HCT116 (cell line): ENCODE measurements at regions not wholly inside any gene's neighbourhood (a gene's known extent, or its start where the extent isn't known, plus 50 kb on each side); places are given as distances from the start of the nearest gene placed in this dataset.

Source experiments
- ATAC-seq: fragments of 200-7000 bp; cut with Tn5 transposase; 2 replicates; pipeline ENCODE4 v1.9.1; 2020; ENCODE audit warnings: mild to moderate bottlenecking, moderate library complexity
- BruUV-seq: library from RNA; stranded (reverse); fragments of 400-500 nt; replicated peaks from 2 replicates; lab custom pipeline; 2021; lab: Mats Ljungman, UMichigan
- CTCF ChIA-PET: fragments of 300-600 bp; sonication (Branson Sonifier 250); formaldehyde crosslinking; loops from one replicate; lab custom pipeline; 2021; ENCODE audit warnings: antibody characterized with exemption; lab: Charles Lee
- POLR2A ChIA-PET: fragments of 300-600, 350-600 bp; sonication (Branson Sonifier 250); formaldehyde crosslinking; loops from one replicate; lab custom pipeline; 2021; ENCODE audit warnings: antibody characterized with exemption; lab: Charles Lee
- RAD21 ChIA-PET, 2 experiments: fragments of 300-600 bp; sonication (Branson Sonifier 250); formaldehyde crosslinking; loops; one replicate each; lab custom pipeline; 2023; ENCODE audit warnings: low total read pairs in 2 of 2; ENCODE audit not compliant: uncharacterized antibody in 2 of 2, unreplicated experiment in 2 of 2, low non-redundant PET in 1 of 2; lab: Charles Lee
- DNase-seq: peaks from one replicate; pipeline ENCODE4 v3.0.0-alpha.2; 2010; ENCODE audit warnings: low read depth, low spot score
- H2AFZ ChIP-seq: fragments of 200-600 bp; shearing (Covaris generic), sonication (generic); 2 replicates; pipeline ENCODE4 v1.6.1; 2017; ENCODE audit warnings: low read depth, mixed run types, mixed read lengths, antibody characterized with exemption, low read length; ENCODE audit not compliant: poor library complexity, severe bottlenecking
- H3K27ac ChIP-seq: 2 replicates; pipeline ENCODE4 v1.5.1; 2012; ENCODE audit warnings: low read depth, low read length
- H3K27me3 ChIP-seq: fragments of 200-600 bp; sonication (generic); 2 replicates; pipeline ENCODE4 v1.6.1; 2016; ENCODE audit warnings: mixed run types, low read length, mixed read lengths; ENCODE audit not compliant: insufficient read depth
- H3K36me3 ChIP-seq, 2 experiments: fragments of 200-500 bp in 1 of 2; fragments of 200-600 bp in 1 of 2; sonication (Bioruptor generic) in 1 of 2; sonication (generic) in 1 of 2; 2 replicates each; pipeline versions ENCODE4 v1.5.1 to v1.6.1; 2014 to 2016; ENCODE audit warnings: low read length in 2 of 2, inconsistent platforms in 1 of 2, mixed read lengths in 1 of 2, mixed run types in 1 of 2; ENCODE audit not compliant: insufficient read depth in 2 of 2, control insufficient read depth in 1 of 2
- H3K4me1 ChIP-seq, 2 experiments: fragments of 200-600 bp in 1 of 2; sonication (generic) in 1 of 2; 2 replicates each; pipeline versions ENCODE4 v1.5.1 to v1.6.1; 2012 to 2017; ENCODE audit warnings: low read length in 2 of 2, inconsistent platforms in 1 of 2, mild to moderate bottlenecking in 1 of 2, mixed read lengths in 1 of 2, mixed run types in 1 of 2, moderate library complexity in 1 of 2; ENCODE audit not compliant: insufficient read depth in 2 of 2, control insufficient read depth in 1 of 2
- H3K4me2 ChIP-seq: fragments of 200-600 bp; sonication (generic); 2 replicates; pipeline ENCODE4 v1.6.1; 2017; ENCODE audit warnings: mixed run types, low read length, mixed read lengths
- H3K4me3 ChIP-seq, 2 experiments: fragments of 200-600 bp in 1 of 2; sonication (generic) in 1 of 2; replicated peaks in 1 of 2; 2 replicates each; pipeline ENCODE4 v1.5.1; 2011 to 2016; ENCODE audit warnings: low read length in 2 of 2, control low read depth in 1 of 2, low read depth in 1 of 2, mild to moderate bottlenecking in 1 of 2, mixed read lengths in 1 of 2, mixed run types in 1 of 2
- H3K79me2 ChIP-seq: fragments of 200-600 bp; sonication (generic); 2 replicates; pipeline ENCODE4 v1.6.1; 2017; ENCODE audit warnings: mild to moderate bottlenecking, mixed run types, low read length, moderate library complexity, mixed read lengths; ENCODE audit not compliant: insufficient read depth
- H3K9ac ChIP-seq: fragments of 200-600 bp; sonication (generic); 2 replicates; pipeline ENCODE4 v1.6.1; 2016; ENCODE audit warnings: low read length, mixed read lengths
- H3K9me2 ChIP-seq: fragments of 200-600 bp; sonication (generic), shearing (Covaris generic); 2 replicates; pipeline ENCODE4 v1.6.1; 2017; ENCODE audit warnings: mixed run types, mild to moderate bottlenecking, moderate library complexity; ENCODE audit not compliant: insufficient read depth
- H3K9me3 ChIP-seq, 2 experiments: fragments of 200-500 bp in 1 of 2; fragments of 200-600 bp in 1 of 2; sonication (Bioruptor generic) in 1 of 2; sonication (generic) in 1 of 2; 2 replicates each; pipeline ENCODE4 v1.6.1; 2014 to 2017; ENCODE audit warnings: low read length in 2 of 2, mixed read lengths in 2 of 2, inconsistent platforms in 1 of 2, low read depth in 1 of 2, mild to moderate bottlenecking in 1 of 2, mixed run types in 1 of 2, moderate library complexity in 1 of 2; ENCODE audit not compliant: control insufficient read depth in 1 of 2, insufficient read depth in 1 of 2
- H4K20me1 ChIP-seq: fragments of 200-600 bp; sonication (generic), shearing (Covaris generic); 2 replicates; pipeline ENCODE4 v1.6.1; 2017; ENCODE audit warnings: mixed run types, mild to moderate bottlenecking, moderate library complexity; ENCODE audit not compliant: insufficient read depth
- CBX3 ChIP-seq: IDR thresholded peaks from 2 replicates; pipeline ENCODE4 v1.6.1; 2012; ENCODE audit warnings: low read depth
- CEBPB ChIP-seq: IDR thresholded peaks from 2 replicates; pipeline ENCODE4 v1.6.1; 2012; ENCODE audit warnings: low read depth
- JUND ChIP-seq: IDR thresholded peaks from 2 replicates; pipeline ENCODE4 v1.6.1; 2012
- RAD21 ChIP-seq: IDR thresholded peaks from 2 replicates; pipeline ENCODE4 v1.6.1; 2012; ENCODE audit warnings: low read depth, mild to moderate bottlenecking
- SP1 ChIP-seq: IDR thresholded peaks from 2 replicates; pipeline ENCODE4 v1.6.1; 2012; ENCODE audit warnings: low read depth
- intact Hi-C: fragments of 100-400 bp; cut with micrococcal nuclease; formaldehyde crosslinking; loops from 2 replicates; pipeline ENCODE4 v1.10.0; 2022
- TF ChIP-seq, protein P1 (sequence below): IDR thresholded peaks from 2 replicates; pipeline ENCODE4 v1.6.1; 2012
- TF ChIP-seq, protein P2 (sequence below), 3 experiments: fragments of 200-600 bp in 1 of 3; sonication (generic) in 1 of 3; IDR thresholded peaks in 2 of 3; conservative IDR thresholded peaks in 1 of 3; 2 replicates each; pipeline ENCODE4 v1.5.1; 2012 to 2017; ENCODE audit warnings: low read depth in 2 of 3, low read length in 2 of 3, antibody characterized with exemption in 1 of 3, borderline replicate concordance in 1 of 3, control low read depth in 1 of 3, mild to moderate bottlenecking in 1 of 3, mixed read lengths in 1 of 3, mixed run types in 1 of 3, moderate library complexity in 1 of 3; ENCODE audit not compliant: insufficient read depth in 1 of 3
- TF ChIP-seq, protein P3 (sequence below): IDR thresholded peaks from 2 replicates; pipeline ENCODE4 v1.6.1; 2011; ENCODE audit warnings: mild to moderate bottlenecking, low read length, moderate library complexity; ENCODE audit not compliant: insufficient replicate concordance; ENCODE audit errors: extremely low read depth

DNA sequence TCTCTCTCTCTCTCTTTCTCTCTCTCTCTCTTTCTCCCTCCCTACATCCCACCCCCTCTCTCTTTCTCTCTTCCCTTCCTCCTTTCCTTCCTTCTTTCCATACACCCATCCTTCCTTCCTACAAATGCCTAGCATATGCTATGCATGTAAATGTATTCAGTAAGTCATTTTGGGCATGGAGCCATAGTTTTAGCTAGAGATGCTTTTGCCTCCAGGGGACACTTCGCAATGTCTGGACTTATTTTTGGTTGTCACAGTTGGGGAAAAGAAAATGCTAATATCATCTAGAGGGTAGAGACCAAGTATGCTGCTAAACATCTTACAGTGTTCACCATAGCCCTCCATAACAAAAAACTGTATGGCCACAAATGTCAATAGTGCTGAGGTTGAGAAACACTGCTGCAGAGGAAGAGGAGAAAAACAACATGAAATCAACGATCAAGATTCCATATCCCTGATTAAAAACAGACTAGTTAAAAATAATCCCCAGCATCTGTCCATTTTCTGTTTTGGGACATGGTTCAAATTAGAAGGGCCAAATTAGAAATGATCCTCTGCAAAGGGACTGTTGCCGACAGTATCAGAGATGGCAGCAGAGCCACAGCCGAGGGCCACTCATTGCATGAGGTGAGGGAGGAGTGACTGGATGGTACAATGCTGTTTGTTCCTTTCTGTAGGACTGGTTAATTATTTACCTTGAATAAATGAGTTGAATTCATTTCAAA, 152.7 kb downstream of the SH3BGRL2 start:
- no peak overlapping the region for H2AFZ ChIP-seq
- H3K36me3 ChIP-seq = no peaks in the 10 kb centered on the region
- POLR2A ChIA-PET = no interaction called here
- H3K4me3 ChIP-seq = no peak overlapping the region
- RAD21 ChIA-PET = no interaction called here
- H3K27ac ChIP-seq = no peak overlapping the region
- no peaks in the 10 kb centered on the region for H3K79me2 ChIP-seq
- no peak overlapping the region for H3K9ac ChIP-seq
- intact Hi-C loops = no loop called here
- DNase-seq (no peak), ATAC-seq (no peak)
- H3K4me1 ChIP-seq = no peaks in the 10 kb centered on the region
- H3K9me2 ChIP-seq = no peaks in the 10 kb centered on the region
- H3K9me3 ChIP-seq = no peaks in the 10 kb centered on the region
- TF ChIP-seq SP1 = no peak
- TF ChIP-seq RAD21 = no peak
- TF ChIP-seq, protein P1, sequence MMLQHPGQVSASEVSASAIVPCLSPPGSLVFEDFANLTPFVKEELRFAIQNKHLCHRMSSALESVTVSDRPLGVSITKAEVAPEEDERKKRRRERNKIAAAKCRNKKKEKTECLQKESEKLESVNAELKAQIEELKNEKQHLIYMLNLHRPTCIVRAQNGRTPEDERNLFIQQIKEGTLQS = no peak
- TF ChIP-seq, protein P2, sequence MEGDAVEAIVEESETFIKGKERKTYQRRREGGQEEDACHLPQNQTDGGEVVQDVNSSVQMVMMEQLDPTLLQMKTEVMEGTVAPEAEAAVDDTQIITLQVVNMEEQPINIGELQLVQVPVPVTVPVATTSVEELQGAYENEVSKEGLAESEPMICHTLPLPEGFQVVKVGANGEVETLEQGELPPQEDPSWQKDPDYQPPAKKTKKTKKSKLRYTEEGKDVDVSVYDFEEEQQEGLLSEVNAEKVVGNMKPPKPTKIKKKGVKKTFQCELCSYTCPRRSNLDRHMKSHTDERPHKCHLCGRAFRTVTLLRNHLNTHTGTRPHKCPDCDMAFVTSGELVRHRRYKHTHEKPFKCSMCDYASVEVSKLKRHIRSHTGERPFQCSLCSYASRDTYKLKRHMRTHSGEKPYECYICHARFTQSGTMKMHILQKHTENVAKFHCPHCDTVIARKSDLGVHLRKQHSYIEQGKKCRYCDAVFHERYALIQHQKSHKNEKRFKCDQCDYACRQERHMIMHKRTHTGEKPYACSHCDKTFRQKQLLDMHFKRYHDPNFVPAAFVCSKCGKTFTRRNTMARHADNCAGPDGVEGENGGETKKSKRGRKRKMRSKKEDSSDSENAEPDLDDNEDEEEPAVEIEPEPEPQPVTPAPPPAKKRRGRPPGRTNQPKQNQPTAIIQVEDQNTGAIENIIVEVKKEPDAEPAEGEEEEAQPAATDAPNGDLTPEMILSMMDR (IDR thresholded peaks at IDR 0.05 in 2 of 3, conservative IDR thresholded peaks at IDR 0.05 in 1 of 3; ENCODE audit: borderline replicate concordance in 1 of 3, insufficient read depth in 1 of 3, low read depth in 2 of 3, low read length in 2 of 3) = no peak
- BruUV-seq = no TSS peak
- H3K27me3 ChIP-seq = no peaks in the 10 kb centered on the region
- H3K4me2 ChIP-seq = no peak overlapping the region
- CTCF ChIA-PET = no interaction called here
- H4K20me1 ChIP-seq = no peaks in the 10 kb centered on the region

DNA sequence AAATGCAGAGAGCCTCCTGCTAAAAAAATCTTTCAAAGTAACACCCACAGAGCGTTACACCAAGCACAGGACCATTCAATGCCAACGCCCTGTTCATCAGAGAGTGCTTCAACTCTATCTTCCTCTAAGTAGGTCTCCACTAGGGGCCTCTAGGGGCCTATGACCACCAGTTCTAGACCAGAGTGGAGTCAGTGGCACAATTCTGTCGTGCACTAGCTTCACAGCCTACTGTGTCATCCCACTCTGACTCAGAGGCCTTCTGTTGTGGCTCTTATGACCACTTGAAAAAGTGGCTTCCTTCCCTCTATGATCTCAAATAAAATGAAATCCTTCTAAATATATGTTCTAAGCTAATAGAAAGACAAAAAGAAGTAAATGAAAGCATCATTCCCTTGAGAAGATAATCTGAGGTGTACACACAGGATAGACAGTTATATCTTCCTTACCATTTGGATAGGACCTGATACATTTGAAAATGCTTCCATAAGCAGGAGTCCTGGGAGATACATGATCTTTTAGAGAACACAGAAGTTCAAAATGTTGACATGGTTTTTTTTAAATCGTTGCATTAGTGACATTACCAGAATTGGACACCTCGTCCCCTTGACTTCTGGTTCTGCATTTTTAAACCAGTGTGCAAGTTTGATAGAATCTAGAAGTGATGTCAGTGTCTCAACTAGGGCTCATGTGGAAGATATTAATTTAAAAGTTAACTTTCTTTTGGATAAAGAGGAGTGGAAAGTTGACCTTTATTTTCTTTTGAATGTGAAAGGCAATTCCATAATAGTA, 151.9 kb downstream of the SH3BGRL2 start:
- intact Hi-C loops = no loop called here
- ChIA-PET RAD21 (no interaction called here), POLR2A (no interaction called here)
- no peak overlapping the region for H2AFZ ChIP-seq
- DNase-seq = no peak
- no peak for TF ChIP-seq SP1
- TF ChIP-seq JUND = no peak
- TF ChIP-seq CBX3 = no peak
- TF ChIP-seq CEBPB = no peak
- TF ChIP-seq, protein P3, sequence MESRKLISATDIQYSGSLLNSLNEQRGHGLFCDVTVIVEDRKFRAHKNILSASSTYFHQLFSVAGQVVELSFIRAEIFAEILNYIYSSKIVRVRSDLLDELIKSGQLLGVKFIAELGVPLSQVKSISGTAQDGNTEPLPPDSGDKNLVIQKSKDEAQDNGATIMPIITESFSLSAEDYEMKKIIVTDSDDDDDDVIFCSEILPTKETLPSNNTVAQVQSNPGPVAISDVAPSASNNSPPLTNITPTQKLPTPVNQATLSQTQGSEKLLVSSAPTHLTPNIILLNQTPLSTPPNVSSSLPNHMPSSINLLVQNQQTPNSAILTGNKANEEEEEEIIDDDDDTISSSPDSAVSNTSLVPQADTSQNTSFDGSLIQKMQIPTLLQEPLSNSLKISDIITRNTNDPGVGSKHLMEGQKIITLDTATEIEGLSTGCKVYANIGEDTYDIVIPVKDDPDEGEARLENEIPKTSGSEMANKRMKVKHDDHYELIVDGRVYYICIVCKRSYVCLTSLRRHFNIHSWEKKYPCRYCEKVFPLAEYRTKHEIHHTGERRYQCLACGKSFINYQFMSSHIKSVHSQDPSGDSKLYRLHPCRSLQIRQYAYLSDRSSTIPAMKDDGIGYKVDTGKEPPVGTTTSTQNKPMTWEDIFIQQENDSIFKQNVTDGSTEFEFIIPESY = no peak
- TF ChIP-seq, protein P2 (IDR thresholded peaks at IDR 0.05 in 2 of 3, conservative IDR thresholded peaks at IDR 0.05 in 1 of 3; ENCODE audit: borderline replicate concordance in 1 of 3, insufficient read depth in 1 of 3, low read depth in 2 of 3, low read length in 2 of 3) = no peak
- TF ChIP-seq, all 23 proteins: peak for 0
- Histone ChIP-seq H3K9me3 (no peaks in the 10 kb centered on the region), H3K4me2 (no peak overlapping the region), H4K20me1 (no peaks in the 10 kb centered on the region), H3K4me1 (peaks cover 0 to 6% of the 10 kb centered on the region in 2 experiments; a peak in 1 of 4 replicates), H3K9me2 (no peaks in the 10 kb centered on the region), H3K27ac (no peak overlapping the region), H3K36me3 (no peaks in the 10 kb centered on the region), H3K79me2 (no peaks in the 10 kb centered on the region), H3K27me3 (no peaks in the 10 kb centered on the region), H3K4me3 (no peak overlapping the region), H3K9ac (no peak overlapping the region)
- ATAC-seq = no peak
- CTCF ChIA-PET = no interaction called here
- BruUV-seq = no TSS peak
